ENCODE measurements at regions not wholly inside any gene's neighbourhood (a gene's known extent, or its start where the extent isn't known, plus 50 kb on each side); places are given as distances from the start of the nearest gene placed in this dataset.
"Not testable (repeated sequence)": the region's sequence is repeated elsewhere in the genome, so short reads cannot be mapped to it uniquely, and the experiment has no call there.

DNA sequence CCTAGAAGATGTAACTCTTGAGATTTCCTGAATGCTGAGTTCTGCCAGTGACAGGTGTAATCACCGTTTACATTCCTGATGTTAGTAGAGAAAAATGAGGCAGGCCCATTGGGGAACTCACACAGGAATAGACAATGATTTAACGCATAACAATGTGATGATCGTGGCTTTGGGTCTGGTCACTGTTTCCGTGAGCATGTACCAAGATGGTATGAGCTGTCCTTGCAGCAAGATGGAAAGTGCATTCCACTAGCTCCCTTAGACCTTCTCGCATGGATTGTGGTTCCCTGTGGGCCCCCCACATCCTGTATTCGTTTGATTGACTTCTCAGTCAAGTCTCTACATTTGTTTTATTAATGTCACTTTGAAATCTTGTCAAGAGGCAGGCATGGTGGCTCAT lies 124.0 kb upstream of the DAP start:
- Mint-ChIP-seq H3K27ac (no peak overlapping the region), H3K4me3 (no peak overlapping the region), H3K4me1 (peaks cover 4 to 8% of the 10 kb centered on the region in 2 experiments), H3K9me3 (peaks cover 4 to 8% of the 10 kb centered on the region in 2 experiments; a peak in 4 of 5 replicates), H3K36me3 (ENCODE audit: insufficient read depth in 1 of 3, low read depth in 3 of 3) (0 out of 7 replicates have a peak, but pooled peaks cover 0 to 10% (median 0%) of the 10 kb centered on the region in 3 experiments), H3K27me3 (ENCODE audit: low read depth) (peaks cover 7% of the 10 kb centered on the region)
- no peak overlapping the region for H4K8ac ChIP-seq (replicated peaks; ENCODE audit: insufficient read length, low read depth, low read length)
- no peak overlapping the region for H3K14ac ChIP-seq (ENCODE audit: insufficient read depth, low read length)
- H3K4me2 ChIP-seq (ENCODE audit: insufficient read depth, insufficient read length, low read length), result no peak overlapping the region
- no peaks in the 10 kb centered on the region for H4K20me1 ChIP-seq (ENCODE audit: control insufficient read depth, insufficient read depth, insufficient read length)
- H3K56ac ChIP-seq (ENCODE audit: insufficient read length, low read depth, low read length), result no peak overlapping the region
- H3K23ac ChIP-seq (ENCODE audit: insufficient read length, low read depth, low read length), result no peak overlapping the region
- H4K91ac ChIP-seq (ENCODE audit: insufficient read length, low read depth, low read length), result no peak overlapping the region
- no peak overlapping the region for H2BK5ac ChIP-seq (ENCODE audit: insufficient read length, low read length)
- no peak overlapping the region for H3K18ac ChIP-seq (ENCODE audit: insufficient read length, low read depth, low read length)
- H3K27me3 ChIP-seq (ENCODE audit: insufficient read depth, low read length), result no peaks in the 10 kb centered on the region
- H2AK5ac ChIP-seq (ENCODE audit: insufficient read length, low read length), result no peak overlapping the region
- no peak overlapping the region for H4K5ac ChIP-seq (ENCODE audit: insufficient read length, low read depth, low read length)
- no peaks in the 10 kb centered on the region for H3K79me2 ChIP-seq (ENCODE audit: insufficient read depth, low read length)
- no peak overlapping the region for H3K9ac ChIP-seq (ENCODE audit: extremely low read depth, insufficient read length, low read length)
- TF ChIP-seq, protein P1, sequence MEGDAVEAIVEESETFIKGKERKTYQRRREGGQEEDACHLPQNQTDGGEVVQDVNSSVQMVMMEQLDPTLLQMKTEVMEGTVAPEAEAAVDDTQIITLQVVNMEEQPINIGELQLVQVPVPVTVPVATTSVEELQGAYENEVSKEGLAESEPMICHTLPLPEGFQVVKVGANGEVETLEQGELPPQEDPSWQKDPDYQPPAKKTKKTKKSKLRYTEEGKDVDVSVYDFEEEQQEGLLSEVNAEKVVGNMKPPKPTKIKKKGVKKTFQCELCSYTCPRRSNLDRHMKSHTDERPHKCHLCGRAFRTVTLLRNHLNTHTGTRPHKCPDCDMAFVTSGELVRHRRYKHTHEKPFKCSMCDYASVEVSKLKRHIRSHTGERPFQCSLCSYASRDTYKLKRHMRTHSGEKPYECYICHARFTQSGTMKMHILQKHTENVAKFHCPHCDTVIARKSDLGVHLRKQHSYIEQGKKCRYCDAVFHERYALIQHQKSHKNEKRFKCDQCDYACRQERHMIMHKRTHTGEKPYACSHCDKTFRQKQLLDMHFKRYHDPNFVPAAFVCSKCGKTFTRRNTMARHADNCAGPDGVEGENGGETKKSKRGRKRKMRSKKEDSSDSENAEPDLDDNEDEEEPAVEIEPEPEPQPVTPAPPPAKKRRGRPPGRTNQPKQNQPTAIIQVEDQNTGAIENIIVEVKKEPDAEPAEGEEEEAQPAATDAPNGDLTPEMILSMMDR (conservative IDR thresholded peaks at IDR 0.05), result no peak
- no peaks in the 10 kb centered on the region for H3K9me3 ChIP-seq (ENCODE audit: control insufficient read depth, low read depth, low read length)
- DNase-seq, result no peak
- no peak overlapping the region for H2BK12ac ChIP-seq (ENCODE audit: insufficient read length, low read depth, low read length)
- no peak overlapping the region for H3K27ac ChIP-seq (ENCODE audit: insufficient read length, low read depth, low read length)
- no peak overlapping the region for H2BK15ac ChIP-seq (ENCODE audit: low read depth, low read length)
- no peak overlapping the region for H2BK120ac ChIP-seq (ENCODE audit: low read depth, low read length, poor library complexity, severe bottlenecking)
- no peaks in the 10 kb centered on the region for H3K4me1 ChIP-seq (ENCODE audit: insufficient read depth, low read length)
- H3K23me2 ChIP-seq (ENCODE audit: insufficient read length, low read depth, low read length, poor library complexity, severe bottlenecking), result no peaks in the 10 kb centered on the region
- H2BK20ac ChIP-seq (ENCODE audit: low read depth, low read length, poor library complexity, severe bottlenecking), result no peak overlapping the region
- H2AFZ ChIP-seq (ENCODE audit: low read length), result no peak overlapping the region
- H3K79me1 ChIP-seq (ENCODE audit: insufficient read depth, low read depth, low read length, poor library complexity, severe bottlenecking), result no peaks in the 10 kb centered on the region
- WGBS (ENCODE audit: extremely low coverage, insufficient read length, low lambda C conversion rate), result no CpG with 5 or more reads among the region's 6 CpGs
- H3T11ph ChIP-seq (ENCODE audit: low read length), result no peak overlapping the region
- H3K4ac ChIP-seq (ENCODE audit: low read depth, low read length), result no peak overlapping the region

DNA sequence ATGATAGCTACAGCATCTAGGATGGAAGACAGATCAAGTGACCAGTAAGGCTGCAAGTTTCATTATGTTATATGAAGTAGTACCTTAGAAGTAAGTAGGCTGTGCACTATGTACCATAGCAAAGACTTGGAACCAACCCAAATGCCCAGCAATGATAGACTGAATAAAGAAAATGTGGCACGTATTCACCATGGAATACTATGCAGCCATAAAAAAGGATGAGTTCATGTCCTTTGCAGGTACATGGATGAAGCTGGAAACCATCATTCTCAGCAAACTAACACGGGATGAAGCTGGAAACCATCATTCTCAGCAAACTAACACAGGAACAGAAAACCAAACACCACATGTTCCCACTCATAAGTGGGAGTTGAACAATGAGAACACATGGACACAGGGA lies 122.9 kb upstream of the DAP start:
- H3K4me1 Mint-ChIP-seq; H3K56ac ChIP-seq (ENCODE audit: insufficient read length, low read depth, low read length); H4K8ac ChIP-seq (replicated peaks; ENCODE audit: insufficient read length, low read depth, low read length): not testable (repeated sequence)

More for the DNA sequence above, 122.9 kb upstream of the DAP start:
- H3K79me2 ChIP-seq (ENCODE audit: insufficient read depth, low read length); H3K27me3 ChIP-seq (ENCODE audit: insufficient read depth, low read length); H2AFZ ChIP-seq (ENCODE audit: low read length); H4K20me1 ChIP-seq (ENCODE audit: control insufficient read depth, insufficient read depth, insufficient read length); H2BK5ac ChIP-seq (ENCODE audit: insufficient read length, low read length); H2BK20ac ChIP-seq (ENCODE audit: low read depth, low read length, poor library complexity, severe bottlenecking); H4K5ac ChIP-seq (ENCODE audit: insufficient read length, low read depth, low read length); H3K9ac ChIP-seq (ENCODE audit: extremely low read depth, insufficient read length, low read length); H3K9me3 ChIP-seq (ENCODE audit: control insufficient read depth, low read depth, low read length); H3K27ac Mint-ChIP-seq; H3K23ac ChIP-seq (ENCODE audit: insufficient read length, low read depth, low read length); H2BK15ac ChIP-seq (ENCODE audit: low read depth, low read length); H3K4ac ChIP-seq (ENCODE audit: low read depth, low read length); H3T11ph ChIP-seq (ENCODE audit: low read length); H2BK12ac ChIP-seq (ENCODE audit: insufficient read length, low read depth, low read length); H3K27ac ChIP-seq (ENCODE audit: insufficient read length, low read depth, low read length); H3K79me1 ChIP-seq (ENCODE audit: insufficient read depth, low read depth, low read length, poor library complexity, severe bottlenecking); H3K14ac ChIP-seq (ENCODE audit: insufficient read depth, low read length); H2BK120ac ChIP-seq (ENCODE audit: low read depth, low read length, poor library complexity, severe bottlenecking); DNase-seq; H3K4me3 Mint-ChIP-seq; H3K23me2 ChIP-seq (ENCODE audit: insufficient read length, low read depth, low read length, poor library complexity, severe bottlenecking); H3K9me3 Mint-ChIP-seq; H3K36me3 Mint-ChIP-seq (ENCODE audit: insufficient read depth in 1 of 3, low read depth in 3 of 3); H3K4me1 ChIP-seq (ENCODE audit: insufficient read depth, low read length); H3K4me2 ChIP-seq (ENCODE audit: insufficient read depth, insufficient read length, low read length); H2AK5ac ChIP-seq (ENCODE audit: insufficient read length, low read length); H3K18ac ChIP-seq (ENCODE audit: insufficient read length, low read depth, low read length); H4K91ac ChIP-seq (ENCODE audit: insufficient read length, low read depth, low read length); H3K27me3 Mint-ChIP-seq (ENCODE audit: low read depth): not testable (repeated sequence)
- no CpG with 5 or more reads among the region's 2 CpGs for WGBS (ENCODE audit: extremely low coverage, insufficient read length, low lambda C conversion rate)
